ENCODE measurements at regions not wholly inside any gene's neighbourhood (a gene's known extent, or its start where the extent isn't known, plus 50 kb on each side); places are given as distances from the start of the nearest gene placed in this dataset.

- Histone ChIP-seq H3K4me2 (ENCODE audit: low read depth, low read length) (no peak overlapping the region), H2AFZ (ENCODE audit: low read length) (no peak overlapping the region), H3F3A (ENCODE audit: insufficient read depth, low read length) (no peaks in the 10 kb centered on the region), H3K4me1 (ENCODE audit: low read length) (no peaks in the 10 kb centered on the region), H3K27me3 (replicated peaks; ENCODE audit: insufficient read depth, low read length) (no peaks in the 10 kb centered on the region), H4K20me1 (ENCODE audit: insufficient read depth, low read length) (no peaks in the 10 kb centered on the region), H3K9me2 (replicated peaks; ENCODE audit: insufficient read depth, low read length) (no peaks in the 10 kb centered on the region), H3K9me3 (replicated peaks; ENCODE audit: insufficient read depth, low read length) (no peaks in the 10 kb centered on the region), H3K9ac (ENCODE audit: low read length) (no peak overlapping the region), H3K36me3 (replicated peaks; ENCODE audit: insufficient read depth, low read length) (no peaks in the 10 kb centered on the region), H3K79me2 (ENCODE audit: low read length) (no peaks in the 10 kb centered on the region), H3K4me3 (ENCODE audit: low read length) (no peak overlapping the region), H3K27ac (ENCODE audit: low read length) (no peak overlapping the region)
- DNase-seq, result no peak
- TF ChIP-seq EZH2 (optimal IDR thresholded peaks at IDR 0.05; ENCODE audit: low read depth, low read length) (no peak), EZH2phosphoT487 (IDR thresholded peaks at IDR 0.05; ENCODE audit: low read length) (no peak)
- TF ChIP-seq, protein P1, sequence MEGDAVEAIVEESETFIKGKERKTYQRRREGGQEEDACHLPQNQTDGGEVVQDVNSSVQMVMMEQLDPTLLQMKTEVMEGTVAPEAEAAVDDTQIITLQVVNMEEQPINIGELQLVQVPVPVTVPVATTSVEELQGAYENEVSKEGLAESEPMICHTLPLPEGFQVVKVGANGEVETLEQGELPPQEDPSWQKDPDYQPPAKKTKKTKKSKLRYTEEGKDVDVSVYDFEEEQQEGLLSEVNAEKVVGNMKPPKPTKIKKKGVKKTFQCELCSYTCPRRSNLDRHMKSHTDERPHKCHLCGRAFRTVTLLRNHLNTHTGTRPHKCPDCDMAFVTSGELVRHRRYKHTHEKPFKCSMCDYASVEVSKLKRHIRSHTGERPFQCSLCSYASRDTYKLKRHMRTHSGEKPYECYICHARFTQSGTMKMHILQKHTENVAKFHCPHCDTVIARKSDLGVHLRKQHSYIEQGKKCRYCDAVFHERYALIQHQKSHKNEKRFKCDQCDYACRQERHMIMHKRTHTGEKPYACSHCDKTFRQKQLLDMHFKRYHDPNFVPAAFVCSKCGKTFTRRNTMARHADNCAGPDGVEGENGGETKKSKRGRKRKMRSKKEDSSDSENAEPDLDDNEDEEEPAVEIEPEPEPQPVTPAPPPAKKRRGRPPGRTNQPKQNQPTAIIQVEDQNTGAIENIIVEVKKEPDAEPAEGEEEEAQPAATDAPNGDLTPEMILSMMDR (IDR thresholded peaks at IDR 0.05; ENCODE audit: low read length), result no peak
Measured at GRCh38 chr7:113308399-113308798, 190.0 kb upstream of the SMIM30 start.

GRCh38 chr7:113307147-113307546 is 188.8 kb upstream of the SMIM30 start:
- no peak overlapping the region for H3K4me3 ChIP-seq (ENCODE audit: low read length)
- no peaks in the 10 kb centered on the region for H3K9me2 ChIP-seq (replicated peaks; ENCODE audit: insufficient read depth, low read length)
- H3K27ac ChIP-seq (ENCODE audit: low read length), result no peak overlapping the region
- no peaks in the 10 kb centered on the region for H3K27me3 ChIP-seq (replicated peaks; ENCODE audit: insufficient read depth, low read length)
- H4K20me1 ChIP-seq (ENCODE audit: insufficient read depth, low read length), result no peaks in the 10 kb centered on the region
- no peak overlapping the region for H3K4me2 ChIP-seq (ENCODE audit: low read depth, low read length)
- no peak for DNase-seq
- no peaks in the 10 kb centered on the region for H3K9me3 ChIP-seq (replicated peaks; ENCODE audit: insufficient read depth, low read length)
- TF ChIP-seq, protein P1 (IDR thresholded peaks at IDR 0.05; ENCODE audit: low read length), result no peak
- TF ChIP-seq EZH2 (optimal IDR thresholded peaks at IDR 0.05; ENCODE audit: low read depth, low read length) (no peak), EZH2phosphoT487 (IDR thresholded peaks at IDR 0.05; ENCODE audit: low read length) (no peak)
- H3K36me3 ChIP-seq (replicated peaks; ENCODE audit: insufficient read depth, low read length), result no peaks in the 10 kb centered on the region
- H3K79me2 ChIP-seq (ENCODE audit: low read length), result no peaks in the 10 kb centered on the region
- H3F3A ChIP-seq (ENCODE audit: insufficient read depth, low read length), result no peaks in the 10 kb centered on the region
- no peaks in the 10 kb centered on the region for H3K4me1 ChIP-seq (ENCODE audit: low read length)
- no peak overlapping the region for H3K9ac ChIP-seq (ENCODE audit: low read length)
- no peak overlapping the region for H2AFZ ChIP-seq (ENCODE audit: low read length)

DNA sequence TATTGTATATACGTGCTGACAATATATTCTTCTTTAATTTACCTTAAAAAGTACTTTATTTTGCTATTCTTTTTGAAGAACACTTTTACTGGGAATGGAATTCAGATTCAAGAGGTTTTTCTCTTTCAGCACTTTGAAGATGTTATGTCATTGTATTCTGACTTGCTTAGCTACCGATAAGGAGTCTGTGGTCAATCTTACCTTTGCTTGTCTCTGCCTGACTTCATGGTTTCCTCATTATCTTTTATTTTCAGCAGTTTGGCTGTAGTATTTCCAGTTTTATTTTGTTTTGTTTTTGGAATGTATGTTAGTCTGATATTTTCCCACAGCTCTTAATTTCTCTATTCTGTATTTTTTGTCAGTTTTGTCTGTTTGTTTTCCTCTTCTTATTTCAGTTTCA is 187.9 kb upstream of the SMIM30 start:
- no peaks in the 10 kb centered on the region for H3F3A ChIP-seq (ENCODE audit: insufficient read depth, low read length)
- H3K9me3 ChIP-seq (replicated peaks; ENCODE audit: insufficient read depth, low read length), result no peaks in the 10 kb centered on the region
- H3K4me2 ChIP-seq (ENCODE audit: low read depth, low read length), result no peak overlapping the region
- no peak overlapping the region for H2AFZ ChIP-seq (ENCODE audit: low read length)
- H3K36me3 ChIP-seq (replicated peaks; ENCODE audit: insufficient read depth, low read length), result no peaks in the 10 kb centered on the region
- no peaks in the 10 kb centered on the region for H4K20me1 ChIP-seq (ENCODE audit: insufficient read depth, low read length)
- H3K9me2 ChIP-seq (replicated peaks; ENCODE audit: insufficient read depth, low read length), result no peaks in the 10 kb centered on the region
- H3K4me1 ChIP-seq (ENCODE audit: low read length), result no peaks in the 10 kb centered on the region
- no peaks in the 10 kb centered on the region for H3K27me3 ChIP-seq (replicated peaks; ENCODE audit: insufficient read depth, low read length)
- H3K9ac ChIP-seq (ENCODE audit: low read length), result no peak overlapping the region
- no peak overlapping the region for H3K4me3 ChIP-seq (ENCODE audit: low read length)
- no peak for DNase-seq
- H3K27ac ChIP-seq (ENCODE audit: low read length), result no peak overlapping the region
- TF ChIP-seq EZH2 (optimal IDR thresholded peaks at IDR 0.05; ENCODE audit: low read depth, low read length), result no peak
- TF ChIP-seq, protein P1 (IDR thresholded peaks at IDR 0.05; ENCODE audit: low read length), result no peak
- no peak for TF ChIP-seq EZH2phosphoT487 (IDR thresholded peaks at IDR 0.05; ENCODE audit: low read length)
- H3K79me2 ChIP-seq (ENCODE audit: low read length), result no peaks in the 10 kb centered on the region
